ENCODE measurements at regions not wholly inside any gene's neighbourhood (a gene's known extent, or its start where the extent isn't known, plus 50 kb on each side); places are given as distances from the start of the nearest gene placed in this dataset.

GRCh38 chr5:53327811-53328334 lies 152.6 kb upstream of the FST start:
- TF ChIP-seq, protein P1, sequence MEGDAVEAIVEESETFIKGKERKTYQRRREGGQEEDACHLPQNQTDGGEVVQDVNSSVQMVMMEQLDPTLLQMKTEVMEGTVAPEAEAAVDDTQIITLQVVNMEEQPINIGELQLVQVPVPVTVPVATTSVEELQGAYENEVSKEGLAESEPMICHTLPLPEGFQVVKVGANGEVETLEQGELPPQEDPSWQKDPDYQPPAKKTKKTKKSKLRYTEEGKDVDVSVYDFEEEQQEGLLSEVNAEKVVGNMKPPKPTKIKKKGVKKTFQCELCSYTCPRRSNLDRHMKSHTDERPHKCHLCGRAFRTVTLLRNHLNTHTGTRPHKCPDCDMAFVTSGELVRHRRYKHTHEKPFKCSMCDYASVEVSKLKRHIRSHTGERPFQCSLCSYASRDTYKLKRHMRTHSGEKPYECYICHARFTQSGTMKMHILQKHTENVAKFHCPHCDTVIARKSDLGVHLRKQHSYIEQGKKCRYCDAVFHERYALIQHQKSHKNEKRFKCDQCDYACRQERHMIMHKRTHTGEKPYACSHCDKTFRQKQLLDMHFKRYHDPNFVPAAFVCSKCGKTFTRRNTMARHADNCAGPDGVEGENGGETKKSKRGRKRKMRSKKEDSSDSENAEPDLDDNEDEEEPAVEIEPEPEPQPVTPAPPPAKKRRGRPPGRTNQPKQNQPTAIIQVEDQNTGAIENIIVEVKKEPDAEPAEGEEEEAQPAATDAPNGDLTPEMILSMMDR (IDR thresholded peaks at IDR 0.05), result no peak
- TF ChIP-seq ZFX (IDR thresholded peaks at IDR 0.05; ENCODE audit: borderline replicate concordance), result no peak
